ENCODE measurements at regions not wholly inside any gene's neighbourhood (a gene's known extent, or its start where the extent isn't known, plus 50 kb on each side); places are given as distances from the start of the nearest gene placed in this dataset.
"Not testable (repeated sequence)": the region's sequence is repeated elsewhere in the genome, so short reads cannot be mapped to it uniquely, and the experiment has no call there.

GRCh38 chr7:84735677-84736076 is 451.2 kb downstream of the SEMA3D start:
- DNase-seq (ENCODE audit: low spot score), result no peak

GRCh38 chr7:84735011-84735410 is 451.8 kb downstream of the SEMA3D start:
- DNase-seq (ENCODE audit: low spot score), result no peak

- DNase-seq (ENCODE audit: low spot score), result not testable (repeated sequence)
These were observed 452.9 kb downstream of the SEMA3D start for GRCh38 chr7:84733976-84734375.

GRCh38 chr7:84730864-84731263 is 456.0 kb downstream of the SEMA3D start:
- not testable (repeated sequence) for DNase-seq (ENCODE audit: low spot score)

GRCh38 chr7:84729284-84729683 is 457.6 kb downstream of the SEMA3D start:
- peak; percentile 31 for DNase-seq (ENCODE audit: low spot score)

- DNase-seq (ENCODE audit: low spot score), result no peak
These were observed 464.1 kb downstream of the SEMA3D start for GRCh38 chr7:84722734-84723133.

- DNase-seq (ENCODE audit: low spot score), result peak; percentile 7
These were observed 464.8 kb downstream of the SEMA3D start for GRCh38 chr7:84722086-84722485.

GRCh38 chr7:84720456-84721097 is 466.3 kb downstream of the SEMA3D start:
- no peak for DNase-seq (ENCODE audit: low spot score)

- DNase-seq (ENCODE audit: low spot score), result no peak
These were observed 472.1 kb downstream of the SEMA3D start for GRCh38 chr7:84714765-84715164.

GRCh38 chr7:84712374-84713121 is 474.3 kb downstream of the SEMA3D start:
- no peak for DNase-seq (ENCODE audit: low spot score)

GRCh38 chr7:84710538-84710937 is 476.3 kb downstream of the SEMA3D start:
- not testable (repeated sequence) for DNase-seq (ENCODE audit: low spot score)

GRCh38 chr7:84705706-84706105 is 481.1 kb downstream of the SEMA3D start:
- no peak for DNase-seq (ENCODE audit: low spot score)

- no peak for DNase-seq (ENCODE audit: low spot score)
These were observed 481.8 kb downstream of the SEMA3D start for GRCh38 chr7:84705079-84705478.

- no peak for DNase-seq (ENCODE audit: low spot score)
These were observed 482.5 kb downstream of the SEMA3D start for GRCh38 chr7:84704380-84704779.

GRCh38 chr7:84701524-84702306 is 485.1 kb downstream of the SEMA3D start:
- DNase-seq (ENCODE audit: low spot score), result peak; percentile 13

GRCh38 chr7:84700563-84701370 is 486.1 kb downstream of the SEMA3D start:
- DNase-seq (ENCODE audit: low spot score), result no peak

- peak; percentile 33 for DNase-seq (ENCODE audit: low spot score)
These were observed 489.4 kb downstream of the SEMA3D start for GRCh38 chr7:84697506-84697905.

GRCh38 chr7:84693483-84693882 is 493.4 kb downstream of the SEMA3D start:
- no peak for DNase-seq (ENCODE audit: low spot score)

GRCh38 chr7:84688671-84689070 is 494.1 kb upstream of the SEMA3A start:
- peak; percentile 14 for DNase-seq (ENCODE audit: low spot score)

- DNase-seq (ENCODE audit: low spot score), result no peak
These were observed 491.8 kb upstream of the SEMA3A start for GRCh38 chr7:84686373-84686772.

GRCh38 chr7:84684836-84685480 is 490.4 kb upstream of the SEMA3A start:
- DNase-seq (ENCODE audit: low spot score), result no peak
